Umbilical cord (tissue), 1 donor: ENCODE measurements at regions not wholly inside any gene's neighbourhood (a gene's known extent, or its start where the extent isn't known, plus 50 kb on each side); places are given as distances from the start of the nearest gene placed in this dataset.
"Not testable (repeated sequence)": the region's sequence is repeated elsewhere in the genome, so short reads cannot be mapped to it uniquely, and the experiment has no call there.

Experiments
- DNase-seq: peaks from one replicate; pipeline ENCODE4 v3.0.0-alpha.2; 2015; ENCODE audit warnings: low spot score

- DNase-seq: no peak
Observed at GRCh38 chr5:58300346-58300895, 159.5 kb downstream of the PLK2 start.

DNA sequence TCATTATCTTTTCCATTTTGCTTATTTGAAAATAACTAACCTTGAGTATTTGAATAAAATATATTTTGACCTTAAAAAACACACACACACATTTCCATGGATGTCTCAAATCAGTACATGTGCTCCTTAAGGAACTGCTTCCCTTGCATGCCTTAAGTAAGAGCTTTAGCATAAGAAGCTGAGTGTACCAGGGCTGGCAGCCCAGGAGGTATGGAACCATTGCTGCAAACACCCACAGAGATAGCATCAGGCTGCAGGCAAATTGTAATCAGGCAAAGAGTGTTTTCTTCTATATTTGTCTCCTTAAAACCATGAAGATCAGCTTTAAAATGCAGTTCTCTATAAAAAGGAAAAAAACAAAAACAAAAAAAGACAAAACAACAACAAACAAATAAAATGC is 160.6 kb downstream of the PLK2 start:
- no peak for DNase-seq

DNA sequence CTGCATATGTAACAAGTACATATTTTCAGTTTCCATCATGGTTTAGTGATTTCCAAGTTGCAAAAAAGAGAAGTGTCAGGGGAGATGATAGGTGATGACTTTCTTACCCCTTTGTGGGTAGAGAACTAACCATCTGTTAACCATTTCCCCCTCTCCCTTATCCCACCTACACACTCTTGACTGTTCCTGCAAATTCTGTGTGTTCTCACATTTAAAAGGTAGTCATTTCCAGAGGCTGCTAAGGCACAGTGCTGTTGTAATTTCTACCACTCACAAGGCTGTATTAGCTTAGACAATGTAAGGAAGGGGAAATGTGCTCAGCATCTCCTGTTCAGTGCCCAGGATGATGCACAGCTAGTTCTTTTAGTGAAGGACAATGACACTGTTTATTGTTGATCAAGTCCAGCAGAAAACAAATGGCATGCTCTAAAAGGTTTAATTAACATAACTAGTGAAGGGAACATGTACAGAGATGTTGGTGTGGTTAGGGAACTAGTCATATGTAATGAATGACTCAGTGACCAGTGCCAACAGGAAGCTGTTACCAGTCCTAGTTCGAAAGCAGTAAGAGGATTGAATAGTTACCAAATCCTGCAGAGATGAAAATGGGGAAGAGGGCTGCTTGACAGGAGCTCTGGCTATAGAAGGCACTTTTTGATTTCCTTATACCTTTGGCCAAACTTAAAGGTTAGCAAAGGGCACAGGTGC is 165.1 kb downstream of the PLK2 start:
- DNase-seq: no peak

GRCh38 chr5:58288275-58288674 is 171.6 kb downstream of the PLK2 start:
- not testable (repeated sequence) for DNase-seq

- DNase-seq: peak; percentile 29
Observed at GRCh38 chr5:58286741-58287140, 173.1 kb downstream of the PLK2 start.

GRCh38 chr5:58285900-58286299 is 174.0 kb downstream of the PLK2 start:
- no peak for DNase-seq

DNA sequence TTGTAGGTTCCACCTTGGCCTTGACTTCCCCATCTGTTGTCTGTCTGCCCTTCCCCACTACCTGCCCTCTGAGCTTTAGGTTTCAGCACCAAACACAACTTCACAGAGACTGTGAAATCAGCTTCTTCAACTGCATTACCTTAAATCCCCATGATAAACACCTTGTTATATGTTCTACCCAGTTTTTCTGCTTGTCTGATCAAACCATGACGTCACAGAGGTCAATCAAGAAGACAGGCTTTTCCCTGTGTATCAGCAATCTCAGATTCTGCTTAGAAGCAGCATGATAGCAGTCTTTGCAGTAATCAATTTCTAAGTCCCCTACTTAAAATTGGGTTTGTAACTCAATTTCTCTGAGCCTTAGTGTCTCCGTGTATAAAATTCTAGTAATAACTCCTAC is 175.0 kb downstream of the PLK2 start:
- no peak for DNase-seq

GRCh38 chr5:58281189-58281588 is 178.7 kb downstream of the PLK2 start:
- DNase-seq: peak; percentile 23

- no peak for DNase-seq
Observed at GRCh38 chr5:58279259-58279658, 180.6 kb downstream of the PLK2 start.

DNA sequence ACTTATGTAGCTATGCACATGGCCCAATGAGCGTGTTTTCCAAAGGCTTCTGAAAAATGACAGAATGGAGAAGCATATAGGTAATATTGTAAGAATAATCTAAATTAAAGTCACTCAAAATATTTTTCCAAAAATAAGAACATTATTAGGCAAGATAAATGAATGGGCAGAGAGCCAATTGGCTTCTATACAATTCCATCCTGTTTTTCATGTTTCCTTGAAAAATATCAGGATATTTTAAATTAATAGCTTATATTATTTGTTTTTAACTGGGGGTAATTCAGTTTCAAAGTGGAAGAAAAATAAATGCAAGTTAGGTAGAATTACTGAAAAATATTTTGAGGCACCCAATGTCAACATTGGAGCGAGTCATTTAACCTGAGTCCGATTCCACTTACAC is 183.5 kb downstream of the PLK2 start:
- no peak for DNase-seq

GRCh38 chr5:58275516-58275915 is 184.4 kb downstream of the PLK2 start:
- DNase-seq: no peak

DNA sequence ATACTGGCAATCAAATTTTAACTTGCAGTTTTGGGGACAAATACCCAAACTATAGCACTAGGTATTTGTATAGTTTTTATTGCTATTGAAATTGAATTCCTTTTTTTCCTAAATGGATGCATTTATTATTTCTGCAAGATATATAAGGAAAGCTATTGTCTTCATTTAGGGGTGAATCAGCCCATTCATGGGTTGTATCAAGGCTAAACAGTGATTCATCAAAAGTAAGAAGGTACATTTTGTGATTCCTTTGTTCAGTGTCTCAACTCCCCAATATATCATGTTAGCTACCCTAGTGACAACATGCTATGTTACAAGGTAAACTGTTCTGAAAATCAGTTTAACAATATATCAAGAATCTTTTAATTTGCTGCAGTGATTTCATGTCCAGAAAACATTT is 185.7 kb downstream of the PLK2 start:
- no peak for DNase-seq

DNA sequence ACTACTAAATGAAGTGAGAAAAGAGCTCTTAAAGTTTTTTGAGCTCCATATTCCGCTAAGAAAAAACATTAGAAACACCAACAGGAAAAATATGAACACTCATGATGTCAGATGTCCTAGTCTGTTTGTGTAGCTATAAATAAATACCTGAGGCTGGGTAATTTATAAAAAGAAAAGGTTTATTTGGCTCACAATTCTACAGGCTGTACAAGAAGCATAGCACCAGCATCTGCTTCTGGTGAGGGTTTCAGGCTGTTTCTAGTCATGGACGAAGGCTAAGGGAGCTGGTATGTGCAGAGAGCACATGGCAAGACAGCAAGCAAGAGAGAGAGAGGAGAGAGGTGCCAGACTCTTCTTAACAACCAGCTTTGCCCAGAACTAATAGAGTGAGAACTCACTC is 186.2 kb downstream of the PLK2 start:
- no peak for DNase-seq

DNA sequence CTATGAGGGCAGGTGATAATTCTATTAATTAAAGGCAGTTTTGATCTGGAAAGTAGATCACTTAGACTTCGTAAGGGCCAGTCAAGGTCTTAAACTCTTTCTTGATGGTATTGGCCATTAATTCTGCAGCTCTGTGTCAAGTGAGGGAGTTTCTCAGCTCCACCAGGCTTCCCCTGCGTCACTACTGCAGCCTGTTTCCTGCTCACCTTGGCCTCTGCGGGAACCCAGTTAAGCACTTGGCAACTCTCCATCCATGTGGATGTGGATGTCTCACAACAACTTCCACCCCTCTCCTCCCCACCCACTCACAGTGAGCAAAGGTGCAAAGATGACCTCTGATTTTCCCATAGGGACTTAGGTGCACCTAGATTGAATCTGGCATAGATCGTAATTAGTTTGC is 191.6 kb downstream of the PLK2 start:
- no peak for DNase-seq

DNA sequence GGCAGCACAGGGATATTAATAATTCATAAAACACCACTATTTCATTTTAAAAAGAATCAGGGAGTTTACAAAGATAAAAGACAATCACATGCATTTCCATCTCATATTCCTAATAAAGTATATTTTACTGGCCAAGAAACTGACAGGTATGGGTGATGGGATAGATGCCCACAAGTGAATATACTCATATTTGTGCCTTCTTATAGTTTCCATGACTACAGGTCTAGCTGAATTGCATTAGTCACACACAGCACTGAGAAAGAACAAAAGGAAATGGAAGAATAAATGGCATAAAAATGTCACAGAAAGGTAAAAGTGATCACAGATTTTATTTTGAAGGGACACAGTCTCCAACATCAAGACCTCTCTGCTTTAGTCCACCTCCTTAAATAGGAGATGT is 193.5 kb downstream of the PLK2 start:
- no peak for DNase-seq

DNA sequence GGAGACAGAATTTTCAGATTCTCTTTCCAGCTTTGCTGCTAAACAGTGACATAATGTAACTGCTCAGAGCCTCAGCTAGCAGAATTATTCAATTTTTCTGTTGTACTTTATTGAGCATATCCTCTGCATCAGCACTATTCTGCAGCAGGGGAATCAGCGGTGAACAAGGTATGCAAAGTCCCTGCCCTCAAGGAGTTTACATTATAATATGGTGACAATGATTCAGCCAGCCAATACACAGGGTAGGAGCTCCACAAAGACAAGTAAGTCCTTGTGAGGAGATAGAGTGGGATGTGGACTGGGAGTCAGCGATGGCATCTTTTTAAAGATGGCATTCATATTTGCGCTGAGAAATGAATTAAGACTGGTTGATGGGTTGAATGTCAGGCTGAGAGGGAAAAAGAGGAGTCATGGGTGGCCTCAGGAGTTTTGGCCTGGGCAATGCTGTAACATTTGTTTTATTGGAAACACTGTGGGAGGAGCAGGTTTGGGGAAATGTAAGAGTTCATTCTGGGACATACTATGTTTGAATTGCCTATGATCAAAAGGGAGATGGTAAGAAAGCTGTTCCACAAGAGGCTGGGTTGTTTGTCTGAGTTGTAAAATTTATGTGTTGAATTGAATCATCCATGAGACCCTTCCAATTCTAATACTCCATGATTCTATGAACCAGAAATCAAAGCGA is 194.5 kb downstream of the PLK2 start:
- no peak for DNase-seq

GRCh38 chr5:58264276-58264675 is 195.6 kb downstream of the PLK2 start:
- no peak for DNase-seq

GRCh38 chr5:58263296-58263695 is 196.6 kb downstream of the PLK2 start:
- DNase-seq: no peak

GRCh38 chr5:58262226-58262625 is 197.7 kb downstream of the PLK2 start:
- no peak for DNase-seq

GRCh38 chr5:58261605-58262004 is 198.3 kb downstream of the PLK2 start:
- no peak for DNase-seq

GRCh38 chr5:58260243-58260642 is 199.6 kb downstream of the PLK2 start:
- DNase-seq: no peak

DNA sequence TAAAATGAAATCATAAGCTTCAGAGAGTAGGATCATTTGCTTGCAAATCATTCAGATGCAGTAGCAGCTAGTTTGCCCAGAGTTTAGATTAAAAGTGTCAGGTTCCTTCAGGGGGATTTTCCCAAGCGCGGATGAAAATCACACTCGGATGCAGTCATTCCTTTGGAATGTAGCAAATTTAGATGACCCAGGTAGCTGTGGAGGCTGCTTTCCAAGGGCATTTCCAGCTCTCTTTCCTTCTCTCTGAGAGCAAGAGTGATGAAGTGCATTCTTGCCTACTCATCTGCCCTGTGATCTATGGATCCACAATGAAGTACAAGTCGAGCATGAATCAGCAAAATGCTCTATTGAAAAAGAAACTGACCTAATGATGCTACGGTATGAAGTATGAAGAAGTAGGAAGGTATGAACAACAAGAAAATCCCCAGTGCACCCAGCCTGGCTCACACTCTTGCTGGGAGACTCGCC is 200.2 kb downstream of the PLK2 start:
- DNase-seq: peak; percentile 30
